NT2/D1 (cell line): ENCODE measurements at regions not wholly inside any gene's neighbourhood (a gene's known extent, or its start where the extent isn't known, plus 50 kb on each side); places are given as distances from the start of the nearest gene placed in this dataset.

Experiments
- SUZ12 ChIP-seq: IDR thresholded peaks from 2 replicates; pipeline ENCODE4 v1.6.1; 2011; ENCODE audit not compliant: insufficient read length, insufficient read depth; ENCODE audit errors: extremely low read depth
- YY1 ChIP-seq: IDR thresholded peaks from 2 replicates; pipeline ENCODE4 v1.6.1; 2011; ENCODE audit not compliant: insufficient read length, insufficient read depth

DNA sequence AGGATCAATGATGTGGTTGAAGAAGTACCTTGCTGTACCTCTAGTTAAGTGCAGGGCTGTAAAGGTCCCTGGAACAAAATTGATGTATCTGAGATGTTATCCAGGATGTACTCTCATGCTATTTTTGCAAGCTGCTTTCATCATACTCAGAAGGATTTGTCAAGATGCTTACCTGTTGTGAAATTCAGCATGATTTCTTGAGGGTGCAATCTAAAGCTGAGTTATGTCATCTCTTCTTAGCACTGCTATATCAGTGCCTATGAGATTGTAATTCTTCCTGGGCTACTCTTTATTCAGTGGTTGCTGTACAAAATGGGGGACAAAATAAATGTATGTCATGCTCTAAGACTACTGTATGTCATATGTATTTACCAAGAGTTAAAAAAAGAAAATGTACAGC is 340.7 kb upstream of the LMO3 start:
- no peak for TF ChIP-seq SUZ12
- no peak for TF ChIP-seq YY1
